Loucy (cell line): ENCODE measurements at regions not wholly inside any gene's neighbourhood (a gene's known extent, or its start where the extent isn't known, plus 50 kb on each side); places are given as distances from the start of the nearest gene placed in this dataset.

Source experiments
- EZH2phosphoT487 ChIP-seq: fragments of 200-600 bp; IDR thresholded peaks from 2 replicates; pipeline ENCODE4 v1.6.1; 2018; ENCODE audit warnings: antibody characterized with exemption, mild to moderate bottlenecking, moderate library complexity, borderline replicate concordance
- TF ChIP-seq, protein P1 (sequence below): fragments of 200-600 bp; sonication (generic); conservative IDR thresholded peaks from 2 replicates; pipeline ENCODE4 v1.5.1; 2014; ENCODE audit warnings: mild to moderate bottlenecking, antibody characterized with exemption, low read length

DNA sequence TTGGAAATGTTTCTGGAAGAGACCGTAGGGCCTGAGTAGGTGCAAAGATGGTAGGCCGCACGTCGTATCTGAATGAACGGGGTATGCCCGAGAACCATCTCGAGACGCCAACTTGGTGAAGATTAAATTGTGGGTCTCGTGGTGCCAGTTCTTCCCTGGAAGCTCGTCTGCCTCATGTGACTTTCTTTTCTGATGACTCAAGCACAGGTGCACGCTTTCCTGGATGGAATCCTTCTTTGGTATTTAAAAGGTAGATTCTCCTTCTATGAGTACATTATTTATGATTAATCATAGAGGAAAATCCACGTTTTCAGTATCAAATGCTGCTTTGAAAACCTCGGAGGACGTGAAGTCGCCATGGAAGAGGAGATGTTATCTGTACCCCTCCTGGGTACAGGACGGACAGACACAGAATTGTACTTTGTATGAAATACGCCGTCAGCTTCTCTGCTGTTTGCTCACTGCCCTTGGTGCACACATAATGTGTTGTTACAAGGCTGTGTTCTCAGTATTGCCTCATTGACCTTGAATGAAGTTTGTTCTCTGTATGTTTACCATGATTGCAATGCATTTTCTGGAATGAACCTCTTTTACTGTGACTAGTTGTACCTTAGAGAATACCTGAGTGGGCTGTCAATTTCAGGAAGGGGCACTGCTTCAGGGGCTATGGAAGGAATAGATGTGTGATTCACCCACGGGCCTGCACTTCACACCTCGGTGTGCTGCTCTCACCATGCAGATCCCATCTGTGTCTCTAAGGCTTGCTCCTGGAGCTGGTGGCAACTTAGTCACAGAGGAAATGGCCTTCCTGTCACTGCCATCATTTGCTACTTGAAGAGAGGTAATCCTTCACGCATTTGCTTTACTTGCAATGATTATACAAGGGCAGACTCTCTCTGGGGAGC is 137.3 kb upstream of the RTL1 start:
- TF ChIP-seq, protein P1, sequence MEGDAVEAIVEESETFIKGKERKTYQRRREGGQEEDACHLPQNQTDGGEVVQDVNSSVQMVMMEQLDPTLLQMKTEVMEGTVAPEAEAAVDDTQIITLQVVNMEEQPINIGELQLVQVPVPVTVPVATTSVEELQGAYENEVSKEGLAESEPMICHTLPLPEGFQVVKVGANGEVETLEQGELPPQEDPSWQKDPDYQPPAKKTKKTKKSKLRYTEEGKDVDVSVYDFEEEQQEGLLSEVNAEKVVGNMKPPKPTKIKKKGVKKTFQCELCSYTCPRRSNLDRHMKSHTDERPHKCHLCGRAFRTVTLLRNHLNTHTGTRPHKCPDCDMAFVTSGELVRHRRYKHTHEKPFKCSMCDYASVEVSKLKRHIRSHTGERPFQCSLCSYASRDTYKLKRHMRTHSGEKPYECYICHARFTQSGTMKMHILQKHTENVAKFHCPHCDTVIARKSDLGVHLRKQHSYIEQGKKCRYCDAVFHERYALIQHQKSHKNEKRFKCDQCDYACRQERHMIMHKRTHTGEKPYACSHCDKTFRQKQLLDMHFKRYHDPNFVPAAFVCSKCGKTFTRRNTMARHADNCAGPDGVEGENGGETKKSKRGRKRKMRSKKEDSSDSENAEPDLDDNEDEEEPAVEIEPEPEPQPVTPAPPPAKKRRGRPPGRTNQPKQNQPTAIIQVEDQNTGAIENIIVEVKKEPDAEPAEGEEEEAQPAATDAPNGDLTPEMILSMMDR, result no peak
- TF ChIP-seq EZH2phosphoT487, result no peak
